AG04449 (cell line): ENCODE measurements at regions not wholly inside any gene's neighbourhood (a gene's known extent, or its start where the extent isn't known, plus 50 kb on each side); places are given as distances from the start of the nearest gene placed in this dataset.

Experiments used
- CTCF ChIA-PET: fragments of 350-600 bp; formaldehyde crosslinking; extraction: SDS; loops from one replicate; lab custom pipeline; 2021; ENCODE audit warnings: antibody characterized with exemption; lab: Yijun Ruan, JAX
- POLR2A ChIA-PET: fragments of 400-600, 350-600 bp; formaldehyde crosslinking; extraction: SDS; loops from one replicate; lab custom pipeline; 2020; ENCODE audit warnings: antibody characterized with exemption, inconsistent platforms; lab: Yijun Ruan, JAX
- DNase-seq: peaks from one replicate; pipeline ENCODE4 v3.0.0-alpha.2; 2010; ENCODE audit warnings: low read depth, low spot score
- H3K4me3 ChIP-seq: 2 replicates; pipeline ENCODE4 v1.5.1; 2011; ENCODE audit warnings: low read depth, mild to moderate bottlenecking, control low read depth, low read length
- TF ChIP-seq, protein P1 (sequence below): IDR thresholded peaks from one replicate; pipeline ENCODE4 v1.5.1; 2011; ENCODE audit warnings: mild to moderate bottlenecking, moderate library complexity, low read length, control low read depth, inconsistent platforms; ENCODE audit not compliant: insufficient read depth; ENCODE audit errors: missing control alignments

DNA sequence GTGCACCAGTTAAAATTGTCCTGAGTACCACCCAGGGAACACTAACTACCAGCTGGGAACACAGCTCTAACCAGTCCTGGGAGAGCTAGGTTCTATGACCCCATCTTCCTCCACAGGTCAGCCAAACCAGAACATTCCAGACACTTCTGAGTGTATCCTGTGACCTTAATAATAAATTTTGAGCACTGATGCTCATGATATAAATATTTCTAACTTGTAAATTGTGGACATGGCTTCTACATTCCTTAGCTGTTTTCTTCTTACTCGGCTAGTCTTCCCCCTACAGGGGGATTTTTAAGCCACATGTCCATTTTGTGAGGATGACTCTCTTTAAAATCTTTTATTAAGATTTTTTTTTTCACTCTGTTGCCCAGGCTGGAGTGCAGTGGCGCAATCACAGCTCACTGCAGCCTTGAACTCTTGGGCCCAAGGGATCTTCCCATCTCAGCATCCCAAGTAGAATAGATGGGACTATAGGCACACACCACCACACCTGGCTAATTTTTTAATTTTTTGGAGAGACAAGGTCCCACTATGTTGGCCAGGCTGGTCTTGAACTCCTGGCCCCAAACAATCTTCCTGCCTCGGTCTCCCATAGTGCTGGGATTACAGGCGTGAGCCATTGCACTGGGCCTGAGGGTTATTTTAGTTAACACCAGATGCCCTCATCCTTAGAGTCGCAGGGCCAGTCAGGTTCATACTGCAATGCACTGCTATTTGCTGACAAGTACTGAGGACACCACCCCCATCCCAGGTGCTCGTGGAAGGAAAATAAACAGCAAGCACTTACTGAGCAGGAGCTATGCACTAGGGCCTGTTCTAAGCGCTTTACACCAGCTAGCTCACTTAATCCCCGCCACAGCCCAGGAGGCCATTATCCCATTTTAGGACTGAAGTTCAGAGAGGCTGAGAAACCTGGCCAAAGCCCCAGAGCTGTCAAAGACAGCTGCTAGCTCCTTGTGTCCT lies 142.6 kb upstream of the NCOR2 start:
- TF ChIP-seq, protein P1, sequence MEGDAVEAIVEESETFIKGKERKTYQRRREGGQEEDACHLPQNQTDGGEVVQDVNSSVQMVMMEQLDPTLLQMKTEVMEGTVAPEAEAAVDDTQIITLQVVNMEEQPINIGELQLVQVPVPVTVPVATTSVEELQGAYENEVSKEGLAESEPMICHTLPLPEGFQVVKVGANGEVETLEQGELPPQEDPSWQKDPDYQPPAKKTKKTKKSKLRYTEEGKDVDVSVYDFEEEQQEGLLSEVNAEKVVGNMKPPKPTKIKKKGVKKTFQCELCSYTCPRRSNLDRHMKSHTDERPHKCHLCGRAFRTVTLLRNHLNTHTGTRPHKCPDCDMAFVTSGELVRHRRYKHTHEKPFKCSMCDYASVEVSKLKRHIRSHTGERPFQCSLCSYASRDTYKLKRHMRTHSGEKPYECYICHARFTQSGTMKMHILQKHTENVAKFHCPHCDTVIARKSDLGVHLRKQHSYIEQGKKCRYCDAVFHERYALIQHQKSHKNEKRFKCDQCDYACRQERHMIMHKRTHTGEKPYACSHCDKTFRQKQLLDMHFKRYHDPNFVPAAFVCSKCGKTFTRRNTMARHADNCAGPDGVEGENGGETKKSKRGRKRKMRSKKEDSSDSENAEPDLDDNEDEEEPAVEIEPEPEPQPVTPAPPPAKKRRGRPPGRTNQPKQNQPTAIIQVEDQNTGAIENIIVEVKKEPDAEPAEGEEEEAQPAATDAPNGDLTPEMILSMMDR = no peak
- ChIA-PET CTCF (interaction anchor here (0.8 to 4.3 kb wide), 12 partner anchors 9 to 128 kb away, joined by 3 to 34 read pairs (median 4); no protein-coding TSS in a partner anchor), POLR2A (no interaction called here)
- H3K4me3 ChIP-seq = no peak overlapping the region
- DNase-seq = no peak

DNA sequence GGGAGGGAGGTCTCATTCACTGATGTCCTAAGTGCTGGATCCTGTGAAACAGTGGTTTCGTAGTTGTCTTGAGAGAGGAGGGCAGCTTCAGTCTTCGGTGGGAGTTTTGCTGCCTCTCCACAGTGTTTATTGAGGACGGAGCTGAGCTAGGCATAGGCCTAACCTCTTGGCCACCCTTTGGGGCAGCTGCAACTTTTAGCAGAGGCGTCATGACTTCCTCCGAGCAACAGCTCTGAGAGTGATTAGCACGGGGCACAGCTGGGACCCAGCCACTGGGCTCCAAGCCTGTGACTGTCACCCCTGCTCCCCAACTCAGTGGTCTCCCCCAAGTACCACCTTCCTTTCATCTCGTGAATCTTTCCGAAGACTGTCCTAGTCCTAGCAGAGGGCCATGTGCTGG lies 139.9 kb upstream of the NCOR2 start:
- POLR2A ChIA-PET = no interaction called here
- CTCF ChIA-PET = interaction anchor here (1.2 to 3.8 kb wide), 3 partner anchors 8 to 26 kb away, joined by 4 to 34 read pairs (median 4); no protein-coding TSS in a partner anchor

DNA sequence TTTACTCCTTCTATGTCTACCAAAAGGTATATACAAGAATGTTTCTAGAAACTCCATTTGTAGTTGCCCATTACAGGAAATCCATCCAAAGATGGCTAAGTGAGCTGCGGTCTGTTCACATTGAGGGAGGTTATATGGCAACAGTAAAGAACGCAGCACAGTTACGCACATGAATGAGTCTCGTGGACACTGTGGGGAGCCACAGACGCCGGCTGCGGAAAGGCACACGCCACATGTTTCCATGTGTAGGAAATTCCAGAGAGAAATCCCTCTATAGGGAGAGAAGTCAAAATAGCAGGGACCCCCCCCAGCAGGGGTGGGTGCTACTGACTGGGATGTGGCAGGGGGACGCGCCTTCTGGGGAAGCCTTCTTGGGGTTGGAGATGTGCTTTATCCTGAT lies 139.0 kb upstream of the NCOR2 start:
- CTCF ChIA-PET = interaction anchor here (1.0 kb wide), 1 partner anchor 60 kb away, joined by 3 read pairs; no protein-coding TSS in a partner anchor
- no peak overlapping the region for H3K4me3 ChIP-seq
- POLR2A ChIA-PET = no interaction called here
- TF ChIP-seq, protein P1 = no peak
- no peak for DNase-seq

More for the DNA sequence above, 139.9 kb upstream of the NCOR2 start:
- TF ChIP-seq, protein P1 = no peak
- DNase-seq = no peak
- H3K4me3 ChIP-seq = no peak overlapping the region

DNA sequence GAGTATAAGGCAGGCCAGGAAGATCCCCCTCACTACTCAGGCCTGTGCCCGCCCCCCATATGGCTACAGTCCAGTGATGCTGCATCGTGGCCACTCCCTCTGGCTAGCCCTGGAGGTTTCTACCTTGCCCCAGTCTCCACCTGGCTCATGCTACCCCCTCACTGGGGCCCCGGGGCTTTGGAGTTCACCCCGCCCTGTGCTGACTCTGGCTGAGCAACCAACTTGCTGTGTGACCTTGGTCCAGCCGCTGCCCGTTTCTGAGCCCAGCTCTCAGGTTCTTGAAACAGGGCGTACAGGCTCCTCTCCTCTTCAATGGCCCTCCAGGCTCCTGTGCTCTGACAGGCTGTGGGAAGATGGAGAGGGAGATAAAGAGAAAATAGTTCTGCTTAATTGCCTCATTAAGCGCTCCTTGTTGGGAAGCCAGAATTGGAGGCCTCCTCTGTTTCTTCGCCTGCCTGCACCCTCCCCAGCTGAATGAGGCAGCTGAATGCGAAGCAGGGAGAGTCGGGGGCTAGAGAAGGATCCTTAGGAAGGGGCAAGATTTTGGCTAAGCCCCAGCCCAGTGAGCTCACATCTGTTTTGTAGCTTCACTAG lies 138.2 kb upstream of the NCOR2 start:
- DNase-seq = no peak
- ChIA-PET POLR2A (no interaction called here), CTCF (interaction anchor here (0.6 kb wide), 1 partner anchor 62 kb away, joined by 3 read pairs; no protein-coding TSS in a partner anchor)
- TF ChIP-seq, protein P1 = no peak
- H3K4me3 ChIP-seq = no peak overlapping the region

DNA sequence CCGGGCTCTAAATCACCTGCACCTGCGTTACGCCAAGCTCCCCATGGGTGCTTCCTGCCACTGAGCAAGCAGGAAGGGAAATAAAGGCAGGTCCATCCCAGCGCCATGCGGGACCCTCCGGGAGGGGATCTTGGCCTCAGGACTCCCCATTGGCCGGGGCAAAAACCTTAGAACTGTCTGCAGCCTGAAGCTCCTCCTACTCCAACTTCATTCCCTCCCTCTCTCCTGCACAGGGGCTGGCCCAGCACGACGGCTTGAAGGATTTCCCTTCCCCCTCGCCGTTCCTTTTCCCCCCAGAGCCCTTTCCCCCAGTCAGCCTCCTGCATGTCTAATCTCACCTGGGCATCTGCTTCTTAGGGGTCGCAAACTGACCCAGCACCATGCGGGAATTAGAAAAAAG lies 137.2 kb upstream of the NCOR2 start:
- POLR2A ChIA-PET = no interaction called here
- DNase-seq = no peak
- H3K4me3 ChIP-seq = no peak overlapping the region
- TF ChIP-seq, protein P1 = no peak
- CTCF ChIA-PET = interaction anchor here (0.7 to 0.8 kb wide), 2 partner anchors 9 to 14 kb away, joined by 3 to 4 read pairs; no protein-coding TSS in a partner anchor
